MV-4-11 (cell line): ENCODE measurements at regions not wholly inside any gene's neighbourhood (a gene's known extent, or its start where the extent isn't known, plus 50 kb on each side); places are given as distances from the start of the nearest gene placed in this dataset.

Experiments
- DNase-seq: peaks from one replicate; lab custom pipeline; 2025; lab: John Stamatoyannopoulos, UW

- no peak for DNase-seq
These were observed 298.9 kb downstream of the SHOX2 start for GRCh38 chr3:157807280-157807679.

DNA sequence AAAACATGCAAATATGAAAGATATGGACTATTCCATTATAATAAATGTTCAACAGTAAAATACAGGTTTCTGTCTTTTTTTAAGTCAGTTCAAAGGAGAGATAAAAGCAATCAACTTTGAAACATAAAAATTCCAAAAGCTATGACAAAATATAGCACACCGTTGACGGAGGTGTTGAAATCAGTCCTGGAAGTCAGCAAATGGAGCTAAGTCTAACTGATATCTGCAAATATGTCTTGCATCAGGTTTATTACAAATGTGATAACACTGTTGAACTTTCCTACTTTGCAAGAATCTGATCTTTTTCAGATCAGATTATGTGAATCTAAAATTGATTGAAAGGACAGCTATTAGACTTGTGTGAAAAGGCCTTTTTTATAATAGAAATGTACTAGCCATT is 300.7 kb downstream of the SHOX2 start:
- DNase-seq, result no peak

DNA sequence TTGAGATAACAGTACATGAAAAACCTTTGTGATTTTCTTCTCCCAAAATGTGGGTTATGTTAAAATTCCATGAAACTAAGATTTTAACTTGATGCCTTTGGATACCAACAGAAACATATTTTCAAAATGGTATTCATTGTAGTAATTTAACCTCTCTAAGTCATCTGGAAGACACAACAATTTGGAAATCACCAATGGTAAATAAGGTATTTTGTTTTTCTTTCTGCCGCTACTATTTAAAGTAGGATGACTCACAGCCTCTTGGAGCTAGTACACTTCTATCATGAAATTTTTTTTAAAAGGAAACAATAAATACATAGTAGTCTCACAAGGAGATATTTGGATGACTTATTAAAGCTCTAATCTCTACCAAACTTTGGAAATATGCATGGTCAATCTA is 291.6 kb upstream of the VEPH1 start:
- no peak for DNase-seq

GRCh38 chr3:157793745-157794144 is 290.5 kb upstream of the VEPH1 start:
- no peak for DNase-seq

DNA sequence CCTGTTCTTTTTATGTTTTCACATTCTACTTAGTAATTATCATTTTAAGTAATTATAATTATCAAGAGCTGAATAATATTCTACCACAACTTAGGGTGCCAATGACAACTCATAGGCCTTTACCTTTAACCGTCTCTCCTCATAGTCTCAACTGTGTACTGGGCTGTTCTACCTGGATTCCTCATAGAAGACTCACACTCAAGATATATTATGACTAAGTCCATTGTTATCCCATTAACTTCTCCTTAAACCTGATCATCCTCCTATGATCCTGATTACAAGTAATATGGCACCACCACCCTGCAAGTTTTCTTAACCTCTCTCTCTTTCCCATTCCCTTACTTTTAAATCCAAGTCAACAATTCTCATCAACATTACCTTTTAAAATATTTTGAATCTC is 285.9 kb upstream of the VEPH1 start:
- DNase-seq, result no peak

DNA sequence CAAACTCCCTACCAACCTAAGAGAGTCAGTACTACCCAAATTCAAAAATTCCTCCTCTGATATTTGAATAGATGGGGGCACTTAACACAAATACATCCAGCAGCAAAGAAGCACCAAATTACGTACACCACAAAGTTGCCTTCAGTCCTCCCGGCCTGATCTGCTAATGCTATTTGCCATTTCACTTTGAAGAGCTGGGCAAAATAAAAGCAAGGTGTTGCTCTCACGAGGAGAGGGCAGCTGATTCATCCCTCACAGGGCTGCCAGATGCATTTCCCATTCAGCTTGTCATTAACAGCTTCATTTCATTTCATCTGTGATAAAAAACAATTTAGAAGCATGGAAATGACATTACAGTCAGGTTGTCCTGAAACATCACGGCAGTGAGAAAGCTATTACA is 283.4 kb upstream of the VEPH1 start:
- DNase-seq, result no peak

DNA sequence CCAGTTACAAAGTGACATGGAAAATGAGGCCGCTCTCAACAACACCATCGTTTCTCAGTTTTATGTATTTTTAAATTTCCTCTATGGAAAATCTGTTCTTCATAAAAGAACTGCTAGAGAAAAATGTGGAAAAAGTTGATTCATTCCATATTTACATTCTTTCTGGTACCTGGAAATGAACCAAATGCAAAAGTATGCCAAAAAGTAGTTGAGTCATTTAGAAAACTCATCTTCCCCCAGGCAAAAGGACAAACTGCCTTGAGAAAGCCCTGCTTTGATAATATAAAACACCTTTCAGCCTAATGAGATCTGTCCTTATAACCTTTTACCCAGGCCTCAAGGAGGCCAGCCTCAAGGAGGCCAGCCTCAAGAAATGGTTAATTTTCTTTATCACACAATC is 283.0 kb upstream of the VEPH1 start:
- DNase-seq, result no peak

DNA sequence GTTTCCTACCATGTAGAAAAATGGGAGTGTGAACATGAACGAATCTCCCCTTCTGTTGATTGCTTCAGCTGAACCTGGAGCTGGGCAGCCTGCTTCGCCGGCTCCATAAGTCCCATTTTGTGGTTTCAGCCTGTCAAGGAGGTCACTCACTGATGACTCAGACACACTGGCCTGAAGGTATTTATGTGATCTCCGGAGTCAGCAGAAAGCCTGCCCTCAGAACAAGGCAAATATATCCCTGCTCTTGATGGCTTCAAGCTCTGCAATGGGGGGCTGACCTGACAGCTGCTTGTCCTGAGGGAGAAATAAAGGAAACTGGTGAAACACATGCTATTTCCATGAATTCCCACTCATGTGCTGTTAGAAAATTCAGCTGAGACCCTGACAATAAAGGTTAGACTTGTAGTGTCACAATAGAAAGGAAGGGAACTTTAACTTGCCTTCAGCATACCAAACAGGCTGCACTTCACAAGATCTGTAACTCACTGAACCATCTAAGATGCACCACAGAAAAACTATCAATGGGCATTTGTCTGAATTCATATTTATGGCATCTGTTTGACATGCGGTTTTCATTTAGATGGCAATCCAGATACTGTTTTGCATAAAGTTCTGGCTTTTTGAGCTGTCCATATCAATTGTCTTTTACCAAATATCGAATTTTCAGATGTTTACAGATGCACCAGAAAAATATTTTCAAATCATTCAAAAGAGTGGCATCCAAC is 282.0 kb upstream of the VEPH1 start:
- no peak for DNase-seq

- DNase-seq, result no peak
These were observed 279.0 kb upstream of the VEPH1 start for GRCh38 chr3:157782236-157782635.

GRCh38 chr3:157776861-157777260 is 273.6 kb upstream of the VEPH1 start:
- no peak for DNase-seq

DNA sequence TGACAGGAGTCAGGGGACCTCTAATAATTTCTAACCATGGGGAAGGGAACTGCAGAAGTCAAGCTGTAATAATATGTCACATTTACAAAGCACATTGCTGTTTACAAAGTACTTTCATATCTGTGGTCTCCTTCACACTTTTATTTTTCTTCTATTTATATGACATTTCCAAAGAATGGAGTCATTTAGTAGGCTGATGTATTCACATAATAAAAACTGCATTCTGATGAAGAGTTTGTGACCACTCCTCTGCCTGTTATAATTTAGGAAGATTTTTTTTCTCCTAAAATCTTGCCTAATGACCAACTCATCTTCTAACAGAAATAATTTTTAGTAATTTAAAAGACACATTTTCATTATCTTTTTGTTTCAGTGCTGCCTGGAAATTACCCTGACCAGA is 272.2 kb upstream of the VEPH1 start:
- no peak for DNase-seq

DNA sequence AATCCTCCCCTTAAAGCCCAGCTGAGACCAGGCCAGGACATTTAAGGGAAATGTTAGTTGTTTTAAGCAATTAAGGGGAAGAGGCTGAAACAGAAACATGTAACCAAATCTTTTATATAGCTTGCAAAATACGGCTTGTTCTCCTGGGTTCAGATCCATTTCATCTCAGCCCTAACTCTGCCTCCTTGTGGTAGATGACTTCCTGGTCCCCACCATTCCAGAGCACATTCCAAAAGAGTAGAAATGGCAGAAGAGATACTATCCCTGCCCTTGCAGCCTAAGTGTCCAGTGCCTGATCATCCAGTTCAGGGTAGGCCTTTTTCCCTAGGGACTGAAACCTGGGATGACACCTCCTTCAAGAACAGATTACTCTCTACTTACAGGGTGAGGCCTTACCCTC is 266.2 kb upstream of the VEPH1 start:
- DNase-seq, result no peak

GRCh38 chr3:157767607-157768006 is 264.4 kb upstream of the VEPH1 start:
- no peak for DNase-seq

DNA sequence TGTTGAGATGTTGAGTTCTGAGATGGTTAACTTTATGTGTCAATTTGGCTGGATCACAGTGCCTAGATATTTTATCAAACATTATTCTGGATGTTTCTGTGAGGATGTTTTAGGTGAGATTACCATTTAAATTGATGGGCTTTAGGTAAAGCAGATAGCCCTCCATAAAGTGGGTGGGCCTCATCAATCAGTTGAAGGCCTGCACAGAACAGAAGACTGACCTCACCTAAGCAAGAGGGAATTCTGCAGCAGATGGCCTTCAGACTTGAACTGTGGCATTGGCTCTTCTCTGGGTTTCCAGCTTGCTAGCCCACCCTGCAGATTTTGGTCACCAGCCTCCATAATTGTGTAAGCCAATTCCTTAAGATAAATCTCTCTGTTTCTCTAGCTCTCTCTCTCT is 260.4 kb upstream of the VEPH1 start:
- no peak for DNase-seq

DNA sequence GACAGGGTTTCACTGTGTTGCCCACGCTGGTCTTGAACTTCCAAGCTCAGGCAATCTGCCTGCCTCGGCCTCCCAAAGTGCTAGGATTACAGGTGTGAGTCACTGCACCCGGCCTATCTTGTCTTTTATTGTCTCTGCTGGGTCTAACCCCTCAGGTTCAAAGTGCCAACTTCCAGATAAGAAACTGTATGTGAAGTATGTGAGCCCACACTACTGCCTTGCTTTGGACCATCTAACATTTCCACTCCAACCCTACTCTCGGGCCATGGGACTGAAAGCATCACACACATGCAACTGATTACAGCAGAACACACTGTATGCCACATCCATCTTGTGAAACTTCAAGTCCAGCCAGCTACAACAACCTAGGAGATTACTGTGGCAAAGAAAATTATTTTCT is 256.1 kb upstream of the VEPH1 start:
- DNase-seq, result no peak

DNA sequence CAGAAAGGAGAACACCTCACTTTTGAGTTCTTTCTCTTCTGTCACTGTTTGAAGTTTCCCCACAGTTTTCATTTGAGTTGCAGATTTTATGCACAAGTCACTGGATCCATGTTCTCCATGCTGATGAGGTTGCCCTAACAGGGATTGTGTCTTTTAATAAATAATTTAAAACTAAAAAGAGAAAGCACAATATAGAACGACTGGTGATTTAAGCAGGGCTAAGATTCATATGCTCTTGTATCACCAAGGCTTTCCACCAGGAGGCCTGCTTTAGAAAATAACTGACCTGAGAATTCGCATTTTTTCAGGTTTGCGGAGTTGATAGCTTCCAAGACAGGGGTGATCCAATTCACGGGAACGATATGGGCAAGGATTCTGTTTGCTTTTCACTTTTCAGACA is 252.0 kb upstream of the VEPH1 start:
- DNase-seq, result no peak

DNA sequence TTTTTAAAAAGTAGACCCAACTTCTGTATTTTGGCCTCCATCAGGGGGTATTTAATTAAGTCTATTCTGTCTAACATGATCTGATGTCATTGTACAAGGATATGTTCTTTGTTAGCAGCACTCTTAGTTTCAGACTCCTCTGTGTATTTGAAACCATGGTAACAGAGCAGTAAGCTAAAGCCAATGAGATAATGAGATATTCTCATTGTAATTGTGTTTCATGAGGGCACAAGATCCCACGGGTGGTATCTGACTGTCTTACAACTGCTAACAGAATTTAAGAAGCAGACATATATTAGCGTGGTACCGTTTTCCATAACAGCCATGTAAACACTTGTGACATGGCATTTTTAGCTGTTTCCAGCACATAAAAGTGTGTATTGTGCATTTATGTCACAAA is 251.2 kb upstream of the VEPH1 start:
- DNase-seq, result no peak

DNA sequence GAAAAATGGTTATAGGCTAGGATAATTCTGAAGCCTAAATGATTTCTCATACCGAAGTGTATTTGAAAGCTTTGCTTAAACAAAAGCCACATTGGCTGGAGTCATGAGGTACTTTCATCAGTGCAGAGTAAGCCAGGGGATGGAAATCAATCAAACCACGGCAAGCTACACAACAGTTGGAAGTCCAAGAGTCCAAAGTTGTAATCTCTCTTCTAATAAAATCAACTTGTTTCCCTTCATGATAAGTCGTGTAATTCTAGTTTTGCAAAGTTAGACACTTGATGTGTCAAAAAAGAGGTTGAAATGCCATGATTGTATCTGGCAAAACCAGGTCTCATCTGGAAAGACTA is 250.5 kb upstream of the VEPH1 start:
- no peak for DNase-seq

DNA sequence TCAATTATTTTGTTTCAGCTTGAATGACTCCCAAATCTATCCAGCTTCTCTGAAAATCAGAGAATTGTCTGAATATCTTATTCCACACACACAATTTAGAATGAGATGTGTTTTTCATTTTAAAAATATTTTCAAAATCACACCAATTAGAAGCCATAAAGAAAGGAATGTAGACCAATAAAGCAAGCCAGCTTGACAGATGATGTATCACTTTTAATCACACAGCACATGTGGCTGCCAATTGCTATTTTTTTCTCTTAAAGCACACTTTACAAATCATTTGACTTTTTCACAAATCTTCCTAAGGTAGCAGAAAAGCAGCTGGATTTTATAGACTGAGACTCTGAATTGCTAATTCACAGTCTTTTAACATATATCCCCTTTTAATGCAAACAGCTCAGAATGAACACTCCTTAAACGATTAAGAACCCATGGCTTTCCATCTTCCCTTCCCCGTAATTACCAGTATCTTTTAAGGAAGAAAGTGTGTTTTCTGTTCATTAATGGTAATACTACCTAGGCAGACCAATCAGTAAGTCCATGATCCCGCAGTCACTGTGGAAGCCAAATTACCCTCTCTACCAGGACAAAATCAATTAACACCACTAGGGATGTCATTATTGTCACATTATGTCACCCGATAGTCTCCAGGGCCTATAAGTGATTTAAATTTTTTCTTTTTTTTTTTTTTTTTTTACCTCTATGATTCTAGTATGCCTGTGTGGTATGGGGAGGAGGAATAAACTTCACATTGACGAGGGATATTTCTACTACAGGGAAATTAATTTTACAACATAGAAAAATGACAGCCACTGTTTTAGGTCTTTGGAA is 250.0 kb upstream of the VEPH1 start:
- no peak for DNase-seq

GRCh38 chr3:157752554-157752953 is 249.3 kb upstream of the VEPH1 start:
- DNase-seq, result no peak

- DNase-seq, result no peak
These were observed 248.2 kb upstream of the VEPH1 start for GRCh38 chr3:157751386-157751785.

DNA sequence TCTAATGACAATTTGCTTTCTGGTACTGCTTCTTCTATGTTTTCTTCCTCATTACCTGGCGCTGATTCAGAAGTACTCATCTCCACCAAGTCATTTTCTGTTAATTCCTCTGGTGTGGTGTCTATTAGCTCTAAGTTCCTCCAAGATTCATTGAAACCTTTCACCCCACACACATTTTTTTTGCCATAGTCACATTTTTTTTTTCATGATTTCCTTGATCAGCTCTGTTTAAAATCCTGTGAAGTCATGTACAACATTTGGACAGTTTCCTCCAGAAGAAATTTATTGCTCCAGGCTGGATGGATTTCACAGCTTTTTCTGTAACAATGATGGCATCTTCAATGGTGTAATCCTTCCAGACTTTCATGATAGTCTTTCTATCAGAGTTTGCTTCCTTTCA is 243.2 kb upstream of the VEPH1 start:
- no peak for DNase-seq

DNA sequence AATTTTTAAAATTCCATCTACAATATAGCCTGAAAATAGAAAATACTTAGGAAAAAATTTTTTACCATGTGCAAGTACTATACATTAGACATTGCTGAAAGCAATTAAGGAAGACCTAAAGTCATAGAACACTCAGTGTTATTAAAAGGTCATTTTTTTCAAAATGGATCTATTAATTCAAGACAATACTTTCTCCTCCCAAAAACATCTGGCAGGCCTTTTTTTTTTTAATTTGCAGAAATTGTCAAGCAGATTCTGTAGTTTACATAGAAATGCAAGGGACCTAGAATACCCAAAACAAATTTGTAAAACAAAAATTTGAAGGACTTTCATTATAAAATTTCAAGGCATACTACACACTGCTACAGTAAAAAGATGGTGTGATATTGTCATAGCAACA is 238.4 kb upstream of the VEPH1 start:
- no peak for DNase-seq

DNA sequence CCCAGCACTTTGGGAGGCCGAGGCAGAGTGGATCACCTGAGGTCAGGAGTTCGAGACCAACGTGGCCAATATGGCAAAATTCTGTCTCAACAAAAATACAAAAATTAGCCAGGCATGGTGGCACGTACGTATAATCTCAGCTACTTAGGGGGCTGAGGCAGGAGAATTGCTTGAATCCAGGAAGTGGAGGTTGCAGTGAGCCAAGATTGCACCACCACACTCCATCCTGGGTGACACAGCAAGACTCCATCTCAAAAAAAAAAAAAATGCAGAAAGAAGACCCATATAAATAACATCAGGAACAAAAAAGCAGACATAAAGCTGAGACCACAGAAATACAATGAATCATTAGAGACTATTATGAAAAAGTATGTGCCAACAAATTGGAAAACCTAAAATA is 235.2 kb upstream of the VEPH1 start:
- peak; percentile 47 for DNase-seq
